Stomach (tissue), 8 donors: ENCODE measurements at regions not wholly inside any gene's neighbourhood (a gene's known extent, or its start where the extent isn't known, plus 50 kb on each side); places are given as distances from the start of the nearest gene placed in this dataset.

Experiments used
- DNase-seq, 2 donors: peaks; one replicate each; pipeline versions ENCODE4 v3.0.0 to v3.0.0-alpha.2; 2013 to 2019
- H3K27ac ChIP-seq, 5 donors: fragments of 200-600 bp in 4 of 5; sonication (generic) in 4 of 5; one replicate each; pipeline ENCODE4 v1.5.1; 2013 to 2019; ENCODE audit warnings: mild to moderate bottlenecking in 1 of 5, moderate library complexity in 1 of 5
- H3K27me3 ChIP-seq, 3 donors: fragments of 200-600 bp; sonication (generic); one replicate each; pipeline ENCODE4 v1.5.1; 2017 to 2019; ENCODE audit warnings: mixed run types in 1 of 3
- H3K36me3 ChIP-seq, 4 donors: fragments of 200-600 bp; sonication (generic); 1 replicate in 3 of 4; 2 replicates in 1 of 4; pipeline ENCODE4 v1.5.1; 2016 to 2019
- H3K4me1 ChIP-seq, 4 donors: fragments of 200-600 bp; sonication (generic); one replicate each; pipeline ENCODE4 v1.5.1; 2016 to 2019
- H3K4me3 ChIP-seq, 4 donors: fragments of 200-600 bp; sonication (generic) in 3 of 4; one replicate each; pipeline ENCODE4 v1.5.1; 2016 to 2019; ENCODE audit warnings: mild to moderate bottlenecking in 1 of 4
- H3K9me3 ChIP-seq, 4 donors: fragments of 200-600 bp; sonication (generic); one replicate each; pipeline ENCODE4 v1.5.1; 2016 to 2019
- EP300 ChIP-seq: sonication (generic); formaldehyde crosslinking; IDR thresholded peaks from one replicate; pipeline ENCODE4 v1.6.1; 2017; ENCODE audit warnings: antibody characterized with exemption
- POLR2A ChIP-seq, 4 donors: fragments of 450-650 bp; IDR thresholded peaks; one replicate each; pipeline ENCODE4 v1.6.1; 2016; ENCODE audit warnings: antibody characterized with exemption in 4 of 4, control low read depth in 2 of 4, mild to moderate bottlenecking in 1 of 4, moderate library complexity in 1 of 4
- POLR2AphosphoS5 ChIP-seq, 3 donors: sonication (generic); formaldehyde crosslinking; IDR thresholded peaks; one replicate each; pipeline ENCODE4 v1.6.1; 2016; ENCODE audit warnings: antibody characterized with exemption in 3 of 3
- WGBS, 5 donors: extraction: QIAGEN DNeasy Blood & Tissue Kit in 3 of 5; methylation state at CpG; one replicate each; pipeline versions ENCODE4 v1.1.5 to v1.1.7; 2013 to 2018; 5-methylcytosine and 5-hydroxymethylcytosine counted together
- intact Hi-C: fragments of 100-400 bp; cut with DNase I; formaldehyde crosslinking; loops from one replicate; pipeline ENCODE4 v1.15.1; 2023; ENCODE audit warnings: low total_unique reads
- TF ChIP-seq, protein P1 (sequence below), 7 experiments: fragments of 450-650 bp in 4 of 7; fragments of 200-600 bp in 3 of 7; sonication (generic) in 3 of 7; IDR thresholded peaks; one replicate each; pipeline ENCODE4 v1.5.1; 2016 to 2019; ENCODE audit warnings: antibody characterized with exemption in 7 of 7, control low read depth in 2 of 7, mild to moderate bottlenecking in 1 of 7
- donor health status: healthy with polysubstance abuse.
- donor health status: Bipolar disorder and iron deficiency.
- donor health status: healthy.

DNA sequence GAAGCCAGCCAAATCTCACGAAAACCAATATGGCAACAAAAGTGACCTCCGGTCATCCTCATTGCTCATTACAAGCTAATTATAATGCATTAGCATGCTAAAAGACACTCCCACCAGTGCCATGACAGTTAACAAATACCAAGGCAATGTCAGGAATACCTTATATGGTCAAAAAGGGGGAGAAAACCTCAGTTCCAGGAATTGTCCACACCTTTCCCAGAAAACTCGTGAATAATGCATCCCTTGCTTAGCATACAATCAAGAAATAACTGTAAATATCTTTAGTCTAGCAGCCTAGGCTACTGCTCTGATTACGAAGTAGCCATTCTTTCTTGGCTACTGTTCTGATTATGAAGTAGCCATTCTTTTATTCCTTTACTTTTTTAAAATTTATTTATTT, 112.5 kb upstream of the FKBP1C start:
- Histone ChIP-seq H3K27me3 (no peaks in the 10 kb centered on the region), H3K36me3 (no peaks in the 10 kb centered on the region), H3K9me3 (no peaks in the 10 kb centered on the region), H3K27ac (no peak overlapping the region), H3K4me1 (no peaks in the 10 kb centered on the region), H3K4me3 (no peak overlapping the region)
- intact Hi-C loops: no loop called here
- TF ChIP-seq POLR2A (IDR thresholded peaks at IDR 0.05) (no peak), EP300 (no peak), POLR2AphosphoS5 (IDR thresholded peaks at IDR 0.05) (no peak)
- TF ChIP-seq, protein P1, sequence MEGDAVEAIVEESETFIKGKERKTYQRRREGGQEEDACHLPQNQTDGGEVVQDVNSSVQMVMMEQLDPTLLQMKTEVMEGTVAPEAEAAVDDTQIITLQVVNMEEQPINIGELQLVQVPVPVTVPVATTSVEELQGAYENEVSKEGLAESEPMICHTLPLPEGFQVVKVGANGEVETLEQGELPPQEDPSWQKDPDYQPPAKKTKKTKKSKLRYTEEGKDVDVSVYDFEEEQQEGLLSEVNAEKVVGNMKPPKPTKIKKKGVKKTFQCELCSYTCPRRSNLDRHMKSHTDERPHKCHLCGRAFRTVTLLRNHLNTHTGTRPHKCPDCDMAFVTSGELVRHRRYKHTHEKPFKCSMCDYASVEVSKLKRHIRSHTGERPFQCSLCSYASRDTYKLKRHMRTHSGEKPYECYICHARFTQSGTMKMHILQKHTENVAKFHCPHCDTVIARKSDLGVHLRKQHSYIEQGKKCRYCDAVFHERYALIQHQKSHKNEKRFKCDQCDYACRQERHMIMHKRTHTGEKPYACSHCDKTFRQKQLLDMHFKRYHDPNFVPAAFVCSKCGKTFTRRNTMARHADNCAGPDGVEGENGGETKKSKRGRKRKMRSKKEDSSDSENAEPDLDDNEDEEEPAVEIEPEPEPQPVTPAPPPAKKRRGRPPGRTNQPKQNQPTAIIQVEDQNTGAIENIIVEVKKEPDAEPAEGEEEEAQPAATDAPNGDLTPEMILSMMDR (IDR thresholded peaks at IDR 0.05): no peak
- no peak for DNase-seq
- WGBS, 5 donors: 60 to 67% (median 66%) methylated on average over 4 of the region's 4 CpGs

- H3K4me3 ChIP-seq: no peak overlapping the region
- H3K9me3 ChIP-seq: peaks cover 0 to 8% (median 0%) of the 10 kb centered on the region in 4 donors
- DNase-seq: no peak
- 88 to 96% (median 91%) methylated on average over 6 of the region's 6 CpGs for WGBS, 5 donors
- intact Hi-C loops: no loop called here
- TF ChIP-seq EP300: no peak
- H3K4me1 ChIP-seq: no peaks in the 10 kb centered on the region
- no peak overlapping the region for H3K27ac ChIP-seq
- no peaks in the 10 kb centered on the region for H3K36me3 ChIP-seq
- H3K27me3 ChIP-seq: no peaks in the 10 kb centered on the region
These were observed 111.4 kb upstream of the FKBP1C start for GRCh38 chr6:63099772-63100459.

DNA sequence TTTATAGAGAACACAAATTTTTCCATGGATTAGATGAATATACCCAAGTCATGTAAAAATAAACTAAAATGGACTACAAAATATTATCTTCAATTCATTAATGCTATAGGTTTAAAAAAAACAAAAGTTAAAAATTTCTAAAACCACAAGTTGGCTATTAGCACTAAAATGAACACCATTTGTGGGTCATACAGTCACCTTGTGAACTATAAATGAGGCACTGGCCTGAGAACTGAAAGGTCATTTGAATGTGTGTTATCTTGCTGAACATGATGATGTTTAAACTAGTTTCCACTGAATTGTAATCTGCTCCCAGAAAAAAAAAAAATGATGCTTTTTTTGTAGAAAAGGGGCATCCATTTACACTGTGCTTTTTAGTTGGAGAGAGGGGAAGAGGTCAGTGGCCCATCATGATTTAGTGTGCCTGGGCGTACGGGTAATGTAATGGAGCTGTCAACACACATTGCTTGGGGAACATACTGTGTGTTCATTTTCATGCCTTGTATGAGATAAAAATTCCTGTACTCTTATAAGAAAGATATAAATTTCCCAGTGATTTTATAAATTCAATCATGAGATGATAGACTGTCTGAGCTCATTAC, 96.6 kb upstream of the FKBP1C start:
- intact Hi-C loops: no loop called here
- Histone ChIP-seq H3K27ac (no peak overlapping the region), H3K27me3 (no peaks in the 10 kb centered on the region), H3K4me3 (no peak overlapping the region), H3K36me3 (no peaks in the 10 kb centered on the region), H3K4me1 (no peaks in the 10 kb centered on the region), H3K9me3 (peaks cover 0 to 4% (median 0%) of the 10 kb centered on the region in 4 donors)
- DNase-seq: no peak
- WGBS, 5 donors: 53 to 66% (median 63%) methylated on average over 2 of the region's 2 CpGs
- TF ChIP-seq POLR2AphosphoS5 (IDR thresholded peaks at IDR 0.05): no peak
- TF ChIP-seq EP300: no peak
- TF ChIP-seq POLR2A (IDR thresholded peaks at IDR 0.05): no peak
- TF ChIP-seq, protein P1 (IDR thresholded peaks at IDR 0.05): no peak

- no peak for TF ChIP-seq POLR2A (IDR thresholded peaks at IDR 0.05)
- no peak for TF ChIP-seq EP300
- TF ChIP-seq, protein P1 (IDR thresholded peaks at IDR 0.05): no peak
- no peak for TF ChIP-seq POLR2AphosphoS5 (IDR thresholded peaks at IDR 0.05)
- no peak overlapping the region for H3K27ac ChIP-seq
- H3K36me3 ChIP-seq: no peaks in the 10 kb centered on the region
- intact Hi-C loops: no loop called here
- H3K27me3 ChIP-seq: no peaks in the 10 kb centered on the region
- 33 to 44% (median 41%) methylated on average over 2 of the region's 2 CpGs for WGBS, 5 donors
- H3K4me3 ChIP-seq: no peak overlapping the region
- no peaks in the 10 kb centered on the region for H3K9me3 ChIP-seq
- no peaks in the 10 kb centered on the region for H3K4me1 ChIP-seq
- DNase-seq: no peak
These were observed 90.1 kb upstream of the FKBP1C start for GRCh38 chr6:63121166-63121565.

DNA sequence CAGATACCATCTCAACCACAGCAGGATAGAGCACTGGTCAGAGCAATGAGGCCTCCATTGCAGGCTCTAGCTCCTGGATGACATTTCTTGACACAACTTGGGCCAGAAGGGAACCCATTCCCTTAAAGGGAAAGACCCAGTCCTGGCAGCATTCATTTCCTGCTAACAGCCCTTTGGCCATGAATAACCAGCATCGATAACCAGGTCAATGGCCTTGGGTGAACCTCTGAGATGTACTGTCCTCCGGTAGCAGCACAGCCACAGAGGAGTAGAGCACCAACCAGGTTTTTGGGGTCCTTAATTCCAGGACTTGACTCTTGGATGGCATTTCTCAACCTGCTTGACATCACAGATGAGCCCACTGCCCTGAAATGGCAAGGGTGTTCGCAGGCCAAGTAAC, 71.2 kb upstream of the FKBP1C start:
- Histone ChIP-seq H3K9me3 (peaks cover 0 to 10% (median 3%) of the 10 kb centered on the region in 4 donors), H3K36me3 (no peaks in the 10 kb centered on the region)
- 80 to 97% (median 92%) methylated on average over 2 to 3 of the region's 3 CpGs for WGBS, 5 donors

More for the DNA sequence above, 71.2 kb upstream of the FKBP1C start:
- no peaks in the 10 kb centered on the region for H3K4me1 ChIP-seq
- DNase-seq: no peak
- H3K27me3 ChIP-seq: no peaks in the 10 kb centered on the region
- no peak overlapping the region for H3K4me3 ChIP-seq
- no peak overlapping the region for H3K27ac ChIP-seq
- TF ChIP-seq, protein P1 (IDR thresholded peaks at IDR 0.05): no peak
- TF ChIP-seq POLR2AphosphoS5 (IDR thresholded peaks at IDR 0.05) (no peak), EP300 (no peak), POLR2A (IDR thresholded peaks at IDR 0.05) (no peak)
- intact Hi-C loops: no loop called here
